Renal pelvis (tissue), 1 donor: ENCODE measurements at regions not wholly inside any gene's neighbourhood (a gene's known extent, or its start where the extent isn't known, plus 50 kb on each side); places are given as distances from the start of the nearest gene placed in this dataset.
A peak's percentile ranks its signal among the peaks of the same experiment; 100 is the strongest.
"Not testable (repeated sequence)": the region's sequence is repeated elsewhere in the genome, so short reads cannot be mapped to it uniquely, and the experiment has no call there.

ENCODE experiments used
- DNase-seq: peaks from one replicate; pipeline ENCODE4 v3.0.0-alpha.2; 2013

DNA sequence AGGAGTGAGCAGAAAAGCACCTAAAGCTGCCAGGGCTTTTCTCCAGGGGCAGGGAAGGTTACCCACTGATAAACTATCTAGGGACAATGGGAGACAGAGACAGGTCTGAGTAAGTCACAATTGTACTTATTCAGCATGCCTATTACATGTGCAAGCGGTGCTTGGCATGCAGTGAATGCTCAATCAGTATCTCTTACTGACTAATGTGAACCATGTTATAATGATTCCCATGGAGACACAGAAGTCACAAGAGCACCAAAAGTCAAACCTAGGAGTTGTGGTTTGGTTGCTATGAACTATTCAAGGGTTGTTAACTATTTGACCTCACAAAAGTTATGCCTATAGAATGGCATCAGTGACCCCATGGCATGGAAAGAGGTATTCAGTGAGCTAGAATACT is 50.0 kb upstream of the RASGRP1 start:
- DNase-seq = no peak

DNA sequence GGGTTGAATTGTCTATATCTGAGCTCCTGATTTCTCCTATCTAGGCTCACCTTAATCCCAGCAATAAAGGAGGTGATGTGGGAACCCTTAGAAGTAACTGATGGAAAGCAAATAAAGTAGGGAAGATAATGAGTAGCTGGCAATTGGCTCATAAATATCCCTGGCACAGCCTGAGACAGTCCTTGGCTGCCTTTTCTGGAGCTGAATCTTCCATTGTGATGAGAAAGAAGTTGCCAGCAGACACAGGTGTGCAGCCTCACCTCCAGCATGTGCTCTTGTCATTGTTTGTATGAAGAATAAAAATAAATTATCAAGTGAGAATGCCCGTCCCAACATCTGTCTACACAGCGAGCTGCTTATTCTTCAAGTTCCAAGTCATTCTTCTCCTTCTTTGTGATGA is 53.2 kb upstream of the RASGRP1 start:
- DNase-seq = no peak

DNA sequence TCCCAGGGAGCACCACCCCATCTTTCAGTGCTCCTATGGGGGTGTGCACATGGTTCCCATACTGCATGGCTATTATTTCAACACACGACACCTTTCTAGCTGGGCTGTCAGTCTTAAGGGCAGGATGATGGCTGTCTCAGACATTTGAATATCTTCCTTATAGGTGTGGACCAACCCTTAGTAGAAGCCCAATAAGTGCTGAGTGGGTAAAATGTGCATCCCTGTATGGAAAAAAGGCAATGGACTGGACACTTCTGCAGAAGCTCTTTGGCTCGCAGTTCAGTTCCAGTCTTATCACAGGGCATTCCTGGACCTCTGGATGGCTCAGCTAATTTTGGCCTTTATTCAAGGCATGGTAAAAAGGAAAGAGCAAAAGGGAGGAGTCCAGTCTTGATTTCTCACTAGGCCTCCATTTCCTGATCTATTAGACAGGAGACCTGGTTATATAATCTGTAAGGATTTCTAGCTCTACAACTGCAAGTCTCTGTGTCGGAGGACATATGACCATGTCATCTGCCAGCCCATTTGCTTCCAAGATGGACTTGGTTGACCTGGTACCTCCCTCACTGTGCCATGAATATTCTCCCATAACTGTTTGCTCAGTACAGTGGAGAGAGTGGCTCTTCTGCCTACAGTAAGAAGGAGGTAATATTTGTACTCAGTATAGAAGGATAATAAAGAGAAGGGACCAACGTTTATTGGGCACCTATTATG is 53.8 kb upstream of the RASGRP1 start:
- DNase-seq = no peak

- no peak for DNase-seq
These were observed 55.5 kb upstream of the RASGRP1 start for GRCh38 chr15:38620098-38620497.

GRCh38 chr15:38620851-38621594 is 56.4 kb upstream of the RASGRP1 start:
- no peak for DNase-seq

GRCh38 chr15:38622304-38622703 is 57.7 kb upstream of the RASGRP1 start:
- no peak for DNase-seq

DNA sequence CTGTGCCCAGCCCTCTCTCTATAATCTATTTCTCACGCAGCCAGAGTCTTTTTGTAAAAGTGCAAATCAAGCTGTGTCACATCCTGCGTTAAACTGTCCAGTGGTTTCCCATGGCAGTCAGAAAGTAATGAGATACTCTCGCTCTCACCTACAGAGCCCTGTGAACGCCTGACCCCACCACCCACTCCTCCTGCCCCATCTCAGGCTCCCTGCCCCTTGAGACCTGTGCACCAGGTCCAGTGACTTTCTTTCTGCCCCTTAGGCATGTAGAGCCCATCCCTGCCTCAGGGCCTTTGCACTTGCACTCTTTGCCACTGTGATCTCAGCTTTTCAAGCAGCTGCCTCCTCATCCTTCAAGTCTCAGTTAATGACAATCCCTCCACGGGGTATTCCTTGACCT is 58.3 kb upstream of the RASGRP1 start:
- no peak for DNase-seq

GRCh38 chr15:38623744-38624143 is 59.1 kb upstream of the RASGRP1 start:
- DNase-seq = no peak

DNA sequence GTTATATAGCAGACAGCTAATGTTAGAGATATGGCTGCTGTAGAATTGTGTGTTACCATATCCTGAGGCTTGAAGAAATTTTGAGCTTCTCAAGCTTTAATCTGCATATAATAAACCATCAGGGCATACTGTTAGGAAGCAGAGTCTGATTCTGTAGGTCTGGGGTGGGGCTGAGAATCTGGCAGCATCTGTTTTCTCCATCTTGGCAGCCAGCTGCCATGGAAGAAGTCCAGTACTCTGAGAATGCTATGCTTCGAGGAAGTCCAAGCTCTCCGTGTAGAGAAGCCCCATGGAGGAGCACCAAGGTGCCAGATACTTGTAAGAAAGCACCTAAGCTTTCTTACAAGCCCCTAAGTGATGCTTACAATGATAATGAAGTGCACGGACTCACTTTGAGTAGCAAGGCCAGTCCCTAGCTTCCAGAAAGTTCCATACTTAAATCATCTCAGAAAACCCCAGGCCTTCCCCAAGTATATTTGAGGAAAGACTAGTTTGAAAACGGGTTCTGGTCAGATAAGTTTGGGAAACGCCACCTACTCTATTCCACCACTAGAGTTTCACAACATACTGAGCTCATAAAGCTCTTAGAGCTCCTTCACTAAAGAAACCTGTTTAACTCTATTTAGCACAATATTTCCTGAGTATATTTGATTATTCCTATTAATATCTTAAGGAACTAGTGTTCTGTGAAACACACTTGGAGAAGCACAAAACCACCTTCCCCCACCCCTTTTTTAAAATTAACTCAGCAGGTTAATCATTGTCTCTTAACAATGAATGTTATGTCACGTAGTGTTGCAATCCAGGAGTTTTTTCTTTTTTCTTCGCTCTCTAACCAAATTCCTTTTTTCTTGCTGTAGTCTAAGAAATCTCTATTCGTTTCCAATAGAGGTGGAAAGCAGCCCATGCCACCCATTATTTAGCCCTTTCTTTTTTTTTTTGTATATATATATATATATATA is 59.9 kb upstream of the RASGRP1 start:
- DNase-seq = peak; percentile 40

GRCh38 chr15:38625886-38626285 is 61.3 kb upstream of the RASGRP1 start:
- DNase-seq = no peak

DNA sequence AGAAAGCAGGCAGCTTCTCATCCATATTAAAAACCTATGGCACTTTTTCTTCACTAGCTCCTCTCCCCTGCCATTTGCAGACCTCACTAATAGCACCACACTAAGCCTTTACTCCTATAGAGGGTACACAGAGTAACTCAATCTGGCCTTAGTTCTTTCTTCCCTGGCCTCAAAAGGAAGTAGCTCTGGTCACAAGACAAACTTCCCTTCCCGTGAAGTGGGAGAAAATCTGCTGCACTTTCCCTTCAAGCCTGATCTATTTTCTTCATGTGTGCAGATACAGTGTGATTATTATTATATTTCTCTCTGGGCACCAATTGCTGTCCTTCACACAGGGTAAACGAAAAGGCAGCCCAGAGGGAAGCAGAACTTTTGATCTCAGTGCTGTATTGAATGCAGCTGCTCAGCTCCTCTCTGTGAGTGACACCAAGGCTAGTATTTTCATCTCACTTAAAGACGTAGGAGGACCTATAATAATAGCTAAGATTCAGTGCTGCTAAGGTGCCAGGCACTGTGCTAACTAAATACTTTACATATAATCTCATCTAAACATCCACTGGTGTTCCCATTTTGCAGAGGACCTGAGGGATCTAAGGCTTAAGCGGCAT is 61.9 kb upstream of the RASGRP1 start:
- DNase-seq = no peak

- no peak for DNase-seq
These were observed 63.2 kb upstream of the RASGRP1 start for GRCh38 chr15:38627689-38628277.

GRCh38 chr15:38631119-38632075 is 66.8 kb upstream of the RASGRP1 start:
- no peak for DNase-seq

- no peak for DNase-seq
These were observed 70.6 kb upstream of the RASGRP1 start for GRCh38 chr15:38635170-38635569.

DNA sequence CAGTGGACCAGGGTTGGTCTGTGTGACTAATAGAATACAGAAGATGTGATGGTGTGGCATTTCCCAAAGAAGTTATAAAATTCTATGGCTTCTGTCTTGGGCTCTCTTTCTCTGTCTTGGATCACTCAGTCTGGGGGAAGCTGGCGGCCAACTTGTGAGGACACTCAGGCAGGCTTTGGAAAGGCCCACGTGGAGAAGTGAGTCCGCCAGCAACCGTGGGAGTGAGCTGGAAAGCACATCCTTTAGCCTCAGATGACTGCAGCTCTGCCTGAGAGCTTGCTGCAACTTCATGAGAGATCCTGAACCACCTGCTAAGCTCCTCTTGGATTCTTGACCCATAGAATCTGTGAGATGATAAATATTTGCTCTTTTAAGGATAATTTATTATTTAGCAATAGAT is 72.0 kb upstream of the RASGRP1 start:
- no peak for DNase-seq

GRCh38 chr15:38638126-38638525 is 73.5 kb upstream of the RASGRP1 start:
- DNase-seq = no peak

DNA sequence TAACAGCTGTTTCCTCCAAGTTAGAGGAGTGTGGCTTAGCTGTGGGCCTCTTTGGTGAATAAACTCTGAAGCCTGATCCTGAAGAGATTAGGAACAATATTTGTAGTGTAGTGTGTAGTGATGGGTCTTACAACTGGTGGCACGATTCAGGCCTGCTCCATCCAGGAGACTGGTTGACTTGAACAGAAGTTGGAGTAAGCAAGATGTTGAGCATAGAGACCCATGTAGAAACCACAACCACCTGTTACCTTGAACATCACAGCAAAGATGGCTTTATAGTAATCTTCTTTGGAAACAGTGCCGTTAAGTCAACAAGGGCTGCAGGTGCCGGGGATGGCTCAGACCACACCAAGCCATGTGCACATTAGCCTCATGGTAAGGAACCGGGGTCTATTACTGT is 74.2 kb upstream of the RASGRP1 start:
- no peak for DNase-seq

GRCh38 chr15:38642689-38643270 is 78.2 kb upstream of the RASGRP1 start:
- no peak for DNase-seq

GRCh38 chr15:38644353-38644752 is 79.7 kb upstream of the RASGRP1 start:
- DNase-seq = not testable (repeated sequence)

DNA sequence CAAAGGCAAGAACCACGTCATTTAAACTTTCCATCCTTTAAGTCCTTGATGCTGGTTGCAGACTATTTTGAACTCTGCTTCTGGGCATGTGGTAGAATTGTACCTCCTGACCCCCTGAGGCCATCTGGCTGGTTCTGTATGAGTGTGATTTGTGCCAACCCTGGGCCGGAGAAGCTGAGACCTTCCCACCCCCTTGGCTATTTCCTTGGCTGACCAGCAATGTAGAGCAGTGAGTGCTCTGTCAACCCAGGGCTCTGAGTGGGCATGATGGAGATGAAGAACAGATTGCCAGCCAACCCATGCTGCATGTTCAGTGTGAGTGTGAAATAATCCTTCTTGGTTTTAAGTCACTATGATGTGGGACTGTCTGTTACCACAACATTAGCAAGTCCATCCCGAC is 82.1 kb upstream of the RASGRP1 start:
- no peak for DNase-seq
